Breast epithelium (tissue), 3 donors: ENCODE measurements at regions not wholly inside any gene's neighbourhood (a gene's known extent, or its start where the extent isn't known, plus 50 kb on each side); places are given as distances from the start of the nearest gene placed in this dataset.

ENCODE experiments used
- POLR2A ChIP-seq: fragments of 450-650 bp; IDR thresholded peaks from one replicate; pipeline ENCODE4 v1.6.1; 2016; ENCODE audit warnings: antibody characterized with exemption, mild to moderate bottlenecking, moderate library complexity
- POLR2AphosphoS5 ChIP-seq, 3 donors: sonication (generic); formaldehyde crosslinking; IDR thresholded peaks; one replicate each; pipeline ENCODE4 v1.6.1; 2017; ENCODE audit warnings: antibody characterized with exemption in 3 of 3

- no peak for TF ChIP-seq POLR2AphosphoS5 (IDR thresholded peaks at IDR 0.05)
- no peak for TF ChIP-seq POLR2A
Measured at GRCh38 chr4:96383349-96383748, 543.5 kb downstream of the PDHA2 start.
